BJ (cell line): ENCODE measurements at regions not wholly inside any gene's neighbourhood (a gene's known extent, or its start where the extent isn't known, plus 50 kb on each side); places are given as distances from the start of the nearest gene placed in this dataset.

Experiments
- CTCF ChIA-PET: fragments of 350-600 bp; formaldehyde crosslinking; extraction: SDS; loops from one replicate; lab custom pipeline; 2021; ENCODE audit warnings: antibody characterized with exemption, inconsistent platforms; lab: Yijun Ruan, JAX
- POLR2A ChIA-PET: fragments of 300-600 bp; sonication (Branson Sonifier 250); formaldehyde crosslinking; extraction: SDS; loops from one replicate; lab custom pipeline; 2021; ENCODE audit warnings: antibody characterized with exemption; lab: Charles Lee
- DNase-seq: peaks from one replicate; pipeline ENCODE4 v3.0.0-alpha.2; 2011; ENCODE audit warnings: low read depth
- H3K27me3 ChIP-seq: 2 replicates; pipeline ENCODE4 v1.6.0; 2011; ENCODE audit warnings: low read length; ENCODE audit not compliant: control insufficient read depth, insufficient read depth
- H3K36me3 ChIP-seq: 2 replicates; pipeline ENCODE4 v1.5.1; 2011; ENCODE audit warnings: low read length; ENCODE audit not compliant: control insufficient read depth, insufficient read depth
- H3K4me3 ChIP-seq: 2 replicates; pipeline ENCODE4 v1.5.1; 2011; ENCODE audit warnings: low read depth, mild to moderate bottlenecking, control low read depth, low read length
- CTCF ChIP-seq: IDR thresholded peaks from 2 replicates; pipeline ENCODE4 v1.5.1; 2011; ENCODE audit warnings: low read depth, mild to moderate bottlenecking, control low read depth, inconsistent platforms, low read length, moderate library complexity; ENCODE audit not compliant: insufficient read depth

GRCh38 chr2:240290432-240291336, 144.8 kb upstream of the GPC1 start:
- Histone ChIP-seq H3K36me3 (no peaks in the 10 kb centered on the region), H3K4me3 (no peak overlapping the region), H3K27me3 (peaks cover 5% of the 10 kb centered on the region)
- ChIA-PET CTCF (no interaction called here), POLR2A (no interaction called here)
- no peak for DNase-seq
- no peak for TF ChIP-seq CTCF

DNA sequence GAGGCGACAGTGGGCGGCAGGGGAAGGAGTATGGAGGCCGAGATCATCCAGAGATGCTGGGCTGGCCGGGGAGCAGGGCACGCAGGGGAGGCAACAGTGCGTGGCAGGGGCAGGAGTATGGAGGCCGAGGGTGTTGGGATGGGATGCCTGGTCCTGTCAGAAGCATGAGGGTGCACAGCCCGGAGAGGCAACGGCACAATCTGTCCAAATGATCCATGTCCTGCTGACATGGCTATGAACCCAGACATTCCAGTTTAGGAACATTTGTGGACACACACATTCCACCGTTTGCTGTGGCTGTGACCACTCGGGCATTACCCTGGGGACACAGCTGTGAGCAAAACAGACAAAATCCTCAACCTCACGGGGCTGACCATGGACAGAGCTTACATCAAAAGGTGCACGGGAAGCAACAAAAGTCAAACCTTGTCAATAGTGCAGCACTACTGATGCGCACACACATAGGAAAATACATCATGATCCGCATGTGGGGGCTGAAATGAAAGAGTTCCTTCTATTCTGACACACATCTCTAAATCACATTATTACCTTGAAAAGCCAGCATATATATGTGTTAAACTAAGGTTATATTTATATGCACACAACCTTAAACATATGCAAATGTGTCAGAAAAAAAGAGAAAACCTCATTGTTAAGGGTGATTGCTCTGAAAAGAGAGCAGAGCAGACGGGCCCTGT, 144.0 kb upstream of the GPC1 start:
- POLR2A ChIA-PET = no interaction called here
- no peaks in the 10 kb centered on the region for H3K36me3 ChIP-seq
- H3K4me3 ChIP-seq = no peak overlapping the region
- no peak for DNase-seq
- peaks cover 5% of the 10 kb centered on the region for H3K27me3 ChIP-seq
- CTCF ChIA-PET = no interaction called here
- TF ChIP-seq CTCF = no peak

DNA sequence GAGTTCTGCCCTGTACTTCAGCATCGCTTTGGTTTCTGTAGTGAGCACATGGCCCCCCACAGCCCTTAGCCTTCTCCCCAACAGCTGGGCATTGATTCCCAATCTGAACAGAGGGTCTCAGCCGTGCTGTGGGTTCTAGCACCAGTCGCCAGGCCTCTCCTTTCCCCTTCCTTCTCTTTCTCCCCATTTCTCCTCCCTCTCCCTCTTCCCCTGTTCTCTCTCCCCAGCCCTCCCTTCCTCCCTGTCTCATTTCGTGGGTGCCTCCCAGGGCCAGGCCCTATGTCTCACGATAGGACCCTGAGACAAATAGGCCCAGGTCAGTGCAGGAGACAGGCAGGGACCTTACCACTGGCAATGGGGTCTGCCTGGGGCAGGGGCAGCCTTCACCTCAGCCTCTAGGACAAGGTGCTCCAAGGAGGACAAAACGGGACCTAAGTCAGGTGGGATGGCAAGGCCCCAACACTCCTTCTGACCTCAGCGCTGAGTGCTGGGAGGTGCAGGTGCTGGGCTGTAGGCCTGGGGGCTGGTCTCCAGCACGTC, 143.4 kb upstream of the GPC1 start:
- ChIA-PET CTCF (no interaction called here), POLR2A (no interaction called here)
- no peak for DNase-seq

DNA sequence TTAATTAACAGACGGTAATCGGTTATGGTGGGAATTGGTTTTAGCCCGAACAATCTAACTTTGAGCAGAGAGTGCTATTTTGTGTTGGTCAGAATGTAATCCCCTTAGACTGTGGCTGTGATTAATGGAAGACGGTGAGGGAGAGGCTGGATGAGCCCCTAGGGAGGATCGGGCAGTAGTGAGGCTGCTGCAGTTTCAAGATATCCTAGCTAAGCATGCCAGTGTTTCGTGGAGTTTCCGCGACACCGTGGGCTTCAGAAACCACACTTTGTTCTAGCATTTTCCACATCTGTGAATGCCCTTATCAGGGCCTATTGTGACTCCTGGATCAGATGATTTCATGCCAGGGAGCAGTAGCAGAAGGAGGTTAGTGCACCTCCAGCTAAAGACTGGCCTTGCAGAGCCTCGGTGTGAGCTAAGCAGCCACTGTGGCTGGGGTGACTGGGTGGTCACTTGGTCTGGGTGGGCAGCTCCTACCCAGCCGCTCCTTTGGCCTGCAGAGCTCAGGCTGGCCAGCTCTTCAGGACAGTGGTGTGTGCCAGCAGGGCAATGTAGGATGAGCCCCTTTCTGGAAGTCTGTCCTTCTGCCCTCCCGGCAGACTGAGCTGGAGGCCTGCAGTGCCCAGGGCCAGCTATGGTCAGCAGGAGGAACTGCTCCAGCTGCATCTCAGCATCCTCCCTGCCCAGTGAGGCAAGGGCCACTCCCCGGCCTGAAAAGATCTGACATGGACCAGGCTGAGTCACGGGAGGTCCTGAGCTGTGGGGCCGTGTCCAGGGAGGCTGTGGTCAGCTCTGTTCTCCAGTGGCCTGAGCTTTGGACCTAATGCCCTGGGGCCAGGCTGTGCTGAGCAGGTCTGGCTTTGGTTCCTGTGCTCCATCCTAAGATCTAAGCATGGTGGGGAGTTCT, 142.6 kb upstream of the GPC1 start:
- ChIA-PET POLR2A (no interaction called here), CTCF (interaction anchor here (0.8 kb wide), 1 partner anchor 12 kb away, joined by 3 read pairs; no protein-coding TSS in a partner anchor)
- Histone ChIP-seq H3K4me3 (no peak overlapping the region), H3K27me3 (peaks cover 4% of the 10 kb centered on the region), H3K36me3 (no peaks in the 10 kb centered on the region)
- no peak for DNase-seq
- TF ChIP-seq CTCF = no peak

More for the DNA sequence above, 143.4 kb upstream of the GPC1 start:
- H3K4me3 ChIP-seq = no peak overlapping the region
- no peak for TF ChIP-seq CTCF
- H3K36me3 ChIP-seq = no peaks in the 10 kb centered on the region
- H3K27me3 ChIP-seq = peaks cover 5% of the 10 kb centered on the region
